T-cell (primary cell): ENCODE measurements at regions not wholly inside any gene's neighbourhood (a gene's known extent, or its start where the extent isn't known, plus 50 kb on each side); places are given as distances from the start of the nearest gene placed in this dataset.

Experiments
- ATAC-seq, 4 experiments: fragments of 200-7000 bp in 3 of 4; fragments of 150-1000 bp in 1 of 4; cut with Tn5 transposase; replicated peaks in 1 of 4; 1 replicate in 3 of 4; 2 replicates in 1 of 4; pipeline ENCODE4 v1.10.0; 2021; ENCODE audit warnings: moderate library complexity in 3 of 4, mild to moderate bottlenecking in 2 of 4, moderate number of reproducible peaks in 1 of 4
- CTCF ChIA-PET, 2 donors: fragments of 300-600 bp; sonication (Branson Sonifier 250); formaldehyde crosslinking; loops; one replicate each; lab custom pipeline; 2022; ENCODE audit warnings: antibody characterized with exemption in 2 of 2; lab: Charles Lee
- POLR2A ChIA-PET, 2 donors: fragments of 300-600 bp; sonication (Branson Sonifier 250); formaldehyde crosslinking; loops; one replicate each; lab custom pipeline; 2022; ENCODE audit warnings: antibody characterized with exemption in 2 of 2; lab: Charles Lee
- DNase-seq, 35 experiments: peaks; one replicate each; pipeline versions ENCODE4 v3.0.0 to v3.0.0-alpha.2; 2013 to 2023
- H3K27ac ChIP-seq: one replicate; pipeline ENCODE4 v1.5.1; 2013; ENCODE audit warnings: low read length
- H3K27me3 ChIP-seq, 2 experiments: replicated peaks in 1 of 2; 1 replicate in 1 of 2; 2 replicates in 1 of 2; pipeline versions ENCODE4 v1.6.1 to v1.7.0; 2013; ENCODE audit warnings: low read length in 1 of 2, mixed read lengths in 1 of 2; ENCODE audit not compliant: control insufficient read depth in 2 of 2, insufficient read depth in 2 of 2; ENCODE audit errors: extremely low read depth in 1 of 2
- H3K36me3 ChIP-seq, 2 donors: 1 replicate in 1 of 2; 2 replicates in 1 of 2; pipeline versions ENCODE4 v1.6.1 to v1.7.0; 2013; ENCODE audit warnings: low read length in 1 of 2; ENCODE audit not compliant: control insufficient read depth in 2 of 2, insufficient read depth in 1 of 2; ENCODE audit errors: extremely low read depth in 1 of 2
- H3K4me1 ChIP-seq, 2 experiments: 1 replicate in 1 of 2; 2 replicates in 1 of 2; pipeline versions ENCODE4 v1.6.1 to v1.7.0; 2013; ENCODE audit warnings: low read length in 2 of 2, mixed read lengths in 1 of 2; ENCODE audit not compliant: insufficient read depth in 2 of 2, control insufficient read depth in 1 of 2; ENCODE audit errors: extremely low read depth in 1 of 2
- H3K4me3 ChIP-seq, 2 donors: 1 replicate in 1 of 2; 2 replicates in 1 of 2; pipeline versions ENCODE4 v1.5.1 to v1.7.0; 2013; ENCODE audit warnings: mild to moderate bottlenecking in 2 of 2, low read length in 1 of 2, moderate library complexity in 1 of 2; ENCODE audit not compliant: control insufficient read depth in 1 of 2; ENCODE audit errors: extremely low read depth in 1 of 2
- H3K9me3 ChIP-seq: 2 replicates; pipeline ENCODE4 v1.7.0; 2013
- H3K27ac Mint-ChIP-seq, 2 donors: one replicate each; pipeline ENCODE4 v1.8.0; 2020 to 2021; ENCODE audit warnings: mild to moderate bottlenecking in 2 of 2, mixed read lengths in 2 of 2
- H3K27me3 Mint-ChIP-seq, 2 donors: one replicate each; pipeline ENCODE4 v1.8.0; 2021 to 2022; ENCODE audit warnings: mixed read lengths in 2 of 2
- H3K36me3 Mint-ChIP-seq: one replicate; pipeline ENCODE4 v1.8.0; 2021; ENCODE audit warnings: mixed read lengths
- H3K4me1 Mint-ChIP-seq, 3 donors: one replicate each; pipeline ENCODE4 v1.8.0; 2020 to 2022; ENCODE audit warnings: mixed read lengths in 3 of 3, mild to moderate bottlenecking in 1 of 3
- H3K4me3 Mint-ChIP-seq, 3 donors: one replicate each; pipeline ENCODE4 v1.8.0; 2020 to 2022; ENCODE audit warnings: mild to moderate bottlenecking in 3 of 3, mixed read lengths in 3 of 3, moderate library complexity in 3 of 3
- H3K9me3 Mint-ChIP-seq, 3 donors: one replicate each; pipeline ENCODE4 v1.8.0; 2020 to 2022; ENCODE audit warnings: mixed read lengths in 3 of 3
- WGBS: methylation state at CpG from one replicate; pipeline ENCODE4 v1.1.5; 2013; ENCODE audit warnings: missing lambda C conversion rate; ENCODE audit not compliant: insufficient coverage; 5-methylcytosine and 5-hydroxymethylcytosine counted together

GRCh38 chr7:136174477-136175125, 197.4 kb upstream of the MTPN start:
- no peak overlapping the region for H3K27ac Mint-ChIP-seq
- no peaks in the 10 kb centered on the region for H3K36me3 ChIP-seq
- no peaks in the 10 kb centered on the region for H3K4me1 ChIP-seq
- no peak overlapping the region for H3K4me3 ChIP-seq
- H3K4me3 Mint-ChIP-seq: no peak overlapping the region
- peaks cover 4 to 8% (median 6%) of the 10 kb centered on the region in 3 donors for H3K4me1 Mint-ChIP-seq
- no peak for DNase-seq
- H3K27me3 Mint-ChIP-seq: no peaks in the 10 kb centered on the region
- no peak overlapping the region for H3K27ac ChIP-seq
- no peak for ATAC-seq
- ChIA-PET POLR2A (no interaction called here), CTCF (no interaction called here)
- no peaks in the 10 kb centered on the region for H3K9me3 ChIP-seq
- no peaks in the 10 kb centered on the region for H3K9me3 Mint-ChIP-seq
- WGBS: no CpG with 5 or more reads among the region's 5 CpGs
- no peaks in the 10 kb centered on the region for H3K27me3 ChIP-seq
- peaks cover 4% of the 10 kb centered on the region for H3K36me3 Mint-ChIP-seq

GRCh38 chr7:136173874-136174273, 196.7 kb upstream of the MTPN start:
- no peak overlapping the region for H3K27ac ChIP-seq
- no peaks in the 10 kb centered on the region for H3K36me3 ChIP-seq
- H3K36me3 Mint-ChIP-seq: peaks cover 4% of the 10 kb centered on the region
- H3K9me3 ChIP-seq: no peaks in the 10 kb centered on the region
- no peaks in the 10 kb centered on the region for H3K4me1 ChIP-seq
- ChIA-PET CTCF (no interaction called here), POLR2A (no interaction called here)
- H3K4me3 Mint-ChIP-seq: no peak overlapping the region
- no peaks in the 10 kb centered on the region for H3K27me3 ChIP-seq
- ATAC-seq (no peak), DNase-seq (no peak)
- H3K4me1 Mint-ChIP-seq: peaks cover 0 to under 1% (median 0%) of the 10 kb centered on the region in 3 donors
- no peak overlapping the region for H3K4me3 ChIP-seq
- no peak overlapping the region for H3K27ac Mint-ChIP-seq
- no peaks in the 10 kb centered on the region for H3K9me3 Mint-ChIP-seq
- WGBS: 100% methylated on average over 1 of the region's 5 CpGs
- H3K27me3 Mint-ChIP-seq: no peaks in the 10 kb centered on the region

GRCh38 chr7:136171233-136171632, 194.1 kb upstream of the MTPN start:
- H3K27me3 Mint-ChIP-seq: no peaks in the 10 kb centered on the region
- no peaks in the 10 kb centered on the region for H3K4me1 Mint-ChIP-seq
- CTCF ChIA-PET: no interaction called here

GRCh38 chr7:136168821-136169220, 191.7 kb upstream of the MTPN start:
- CTCF ChIA-PET: no interaction called here
- DNase-seq: no peak

More at GRCh38 chr7:136171233-136171632, 194.1 kb upstream of the MTPN start:
- Mint-ChIP-seq H3K36me3 (no peaks in the 10 kb centered on the region), H3K27ac (no peak overlapping the region), H3K4me3 (no peak overlapping the region), H3K9me3 (no peaks in the 10 kb centered on the region)
- no peak overlapping the region for H3K4me3 ChIP-seq
- DNase-seq (no peak), ATAC-seq (no peak)
- POLR2A ChIA-PET: no interaction called here
- H3K4me1 ChIP-seq: no peaks in the 10 kb centered on the region
- H3K36me3 ChIP-seq: no peaks in the 10 kb centered on the region
- H3K27ac ChIP-seq: no peak overlapping the region
- no peaks in the 10 kb centered on the region for H3K27me3 ChIP-seq
- H3K9me3 ChIP-seq: no peaks in the 10 kb centered on the region

GRCh38 chr7:136167991-136168390, 190.8 kb upstream of the MTPN start:
- POLR2A ChIA-PET: no interaction called here
- Mint-ChIP-seq H3K36me3 (peaks cover 5% of the 10 kb centered on the region), H3K27ac (no peak overlapping the region), H3K4me1 (no peaks in the 10 kb centered on the region), H3K4me3 (no peak overlapping the region), H3K27me3 (no peaks in the 10 kb centered on the region), H3K9me3 (no peaks in the 10 kb centered on the region)
- Histone ChIP-seq H3K36me3 (no peaks in the 10 kb centered on the region), H3K9me3 (no peaks in the 10 kb centered on the region), H3K27ac (no peak overlapping the region), H3K4me3 (no peak overlapping the region), H3K4me1 (no peaks in the 10 kb centered on the region), H3K27me3 (no peaks in the 10 kb centered on the region)
- CTCF ChIA-PET: no interaction called here
- DNase-seq (no peak), ATAC-seq (no peak)
- WGBS: no CpG with 5 or more reads among the region's 4 CpGs

More at GRCh38 chr7:136168821-136169220, 191.7 kb upstream of the MTPN start:
- H3K36me3 Mint-ChIP-seq: peaks cover 2% of the 10 kb centered on the region
- no peaks in the 10 kb centered on the region for H3K27me3 ChIP-seq
- H3K4me3 Mint-ChIP-seq: no peak overlapping the region
- no peaks in the 10 kb centered on the region for H3K4me1 ChIP-seq
- H3K9me3 Mint-ChIP-seq: no peaks in the 10 kb centered on the region
- H3K4me1 Mint-ChIP-seq: no peaks in the 10 kb centered on the region
- no peaks in the 10 kb centered on the region for H3K27me3 Mint-ChIP-seq
- 100% methylated on average over 1 of the region's 2 CpGs for WGBS
- H3K4me3 ChIP-seq: no peak overlapping the region
- H3K36me3 ChIP-seq: no peaks in the 10 kb centered on the region
- no peak for ATAC-seq
- H3K27ac Mint-ChIP-seq: no peak overlapping the region
- no peaks in the 10 kb centered on the region for H3K9me3 ChIP-seq
- POLR2A ChIA-PET: interaction anchor here in 1 of 2 donors (0.6 kb wide), 1 partner anchor 196 kb away, joined by 3 read pairs; no protein-coding TSS in a partner anchor
- H3K27ac ChIP-seq: no peak overlapping the region

- 100% methylated on average over 1 of the region's 1 CpG for WGBS
- no peaks in the 10 kb centered on the region for H3K27me3 Mint-ChIP-seq
- CTCF ChIA-PET: no interaction called here
These were observed 189.4 kb upstream of the MTPN start for GRCh38 chr7:136166521-136166920.

More at GRCh38 chr7:136166521-136166920, 189.4 kb upstream of the MTPN start:
- Histone ChIP-seq H3K4me3 (no peak overlapping the region), H3K27me3 (no peaks in the 10 kb centered on the region), H3K27ac (no peak overlapping the region), H3K9me3 (no peaks in the 10 kb centered on the region), H3K4me1 (no peaks in the 10 kb centered on the region), H3K36me3 (no peaks in the 10 kb centered on the region)
- H3K9me3 Mint-ChIP-seq: no peaks in the 10 kb centered on the region
- no peak overlapping the region for H3K4me3 Mint-ChIP-seq
- ATAC-seq (no peak), DNase-seq (no peak)
- H3K4me1 Mint-ChIP-seq: no peaks in the 10 kb centered on the region
- POLR2A ChIA-PET: no interaction called here
- peaks cover 6% of the 10 kb centered on the region for H3K36me3 Mint-ChIP-seq
- no peak overlapping the region for H3K27ac Mint-ChIP-seq
